Testis (tissue), 2 donors: ENCODE measurements at regions not wholly inside any gene's neighbourhood (a gene's known extent, or its start where the extent isn't known, plus 50 kb on each side); places are given as distances from the start of the nearest gene placed in this dataset.
"Not testable (repeated sequence)": the region's sequence is repeated elsewhere in the genome, so short reads cannot be mapped to it uniquely, and the experiment has no call there.

Source experiments
- CTCF ChIP-seq, 3 experiments: fragments of 450-650 bp in 2 of 3; fragments of 200-600 bp in 1 of 3; sonication (generic) in 1 of 3; IDR thresholded peaks; one replicate each; pipeline ENCODE4 v1.5.1; 2016 to 2019; ENCODE audit warnings: antibody characterized with exemption in 3 of 3, mild to moderate bottlenecking in 2 of 3, moderate library complexity in 1 of 3
- POLR2A ChIP-seq: fragments of 450-650 bp; IDR thresholded peaks from one replicate; pipeline ENCODE4 v1.6.1; 2017; ENCODE audit warnings: antibody characterized with exemption, mild to moderate bottlenecking, moderate library complexity

GRCh38 chr9:41648564-41648963, 459.4 kb upstream of the ZNG1F start:
- not testable (repeated sequence) for TF ChIP-seq CTCF (IDR thresholded peaks at IDR 0.05); POLR2A
